SKM-1 treated with dmso at 0.1 percent for 144 hours (cell line): ENCODE measurements at regions not wholly inside any gene's neighbourhood (a gene's known extent, or its start where the extent isn't known, plus 50 kb on each side); places are given as distances from the start of the nearest gene placed in this dataset.

ENCODE experiments used
- DNase-seq: peaks from one replicate; lab custom pipeline; 2025; ENCODE audit not compliant: unreplicated experiment; lab: John Stamatoyannopoulos, UW

GRCh38 chr16:73206151-73206707 lies 158.3 kb upstream of the ZFHX3 start:
- no peak for DNase-seq

GRCh38 chr16:73205153-73205886 lies 157.4 kb upstream of the ZFHX3 start:
- DNase-seq: no peak

- DNase-seq: no peak
Observed at GRCh38 chr16:73204359-73205152, 156.6 kb upstream of the ZFHX3 start.

GRCh38 chr16:73202161-73202729 lies 154.3 kb upstream of the ZFHX3 start:
- no peak for DNase-seq

- DNase-seq: no peak
Observed at GRCh38 chr16:73199214-73199613, 151.3 kb upstream of the ZFHX3 start.

GRCh38 chr16:73198481-73198880 lies 150.6 kb upstream of the ZFHX3 start:
- no peak for DNase-seq

GRCh38 chr16:73197598-73197997 lies 149.7 kb upstream of the ZFHX3 start:
- no peak for DNase-seq

- DNase-seq: peak; percentile 16
Observed at GRCh38 chr16:73196670-73197069, 148.7 kb upstream of the ZFHX3 start.

GRCh38 chr16:73193464-73193863 lies 145.5 kb upstream of the ZFHX3 start:
- DNase-seq: no peak

- DNase-seq: no peak
Observed at GRCh38 chr16:73192232-73192894, 144.4 kb upstream of the ZFHX3 start.

GRCh38 chr16:73191660-73192046 lies 143.7 kb upstream of the ZFHX3 start:
- no peak for DNase-seq

GRCh38 chr16:73190688-73191659 lies 143.0 kb upstream of the ZFHX3 start:
- no peak for DNase-seq

GRCh38 chr16:73190256-73190655 lies 142.3 kb upstream of the ZFHX3 start:
- DNase-seq: no peak

GRCh38 chr16:73189136-73189535 lies 141.2 kb upstream of the ZFHX3 start:
- DNase-seq: no peak

- DNase-seq: no peak
Observed at GRCh38 chr16:73186752-73187601, 139.0 kb upstream of the ZFHX3 start.

- DNase-seq: no peak
Observed at GRCh38 chr16:73185737-73186136, 137.8 kb upstream of the ZFHX3 start.

- no peak for DNase-seq
Observed at GRCh38 chr16:73183611-73184092, 135.7 kb upstream of the ZFHX3 start.

GRCh38 chr16:73179705-73180331 lies 131.9 kb upstream of the ZFHX3 start:
- no peak for DNase-seq
